Erythroblast (primary cell): ENCODE measurements at regions not wholly inside any gene's neighbourhood (a gene's known extent, or its start where the extent isn't known, plus 50 kb on each side); places are given as distances from the start of the nearest gene placed in this dataset.

Experiments
- GATA1 ChIP-seq: IDR thresholded peaks from 2 replicates; pipeline ENCODE4 v1.6.1; 2011; ENCODE audit warnings: low read depth, mild to moderate bottlenecking, control low read depth, low read length, moderate library complexity
- POLR2A ChIP-seq: IDR thresholded peaks from 2 replicates; pipeline ENCODE4 v1.6.1; 2011; ENCODE audit warnings: mild to moderate bottlenecking, low read length

- TF ChIP-seq POLR2A (no peak), GATA1 (no peak)
These were observed 98.6 kb upstream of the ADAMTS19 start for GRCh38 chr5:129361441-129362025.
